Tongue (tissue), 1 donor: ENCODE measurements at regions not wholly inside any gene's neighbourhood (a gene's known extent, or its start where the extent isn't known, plus 50 kb on each side); places are given as distances from the start of the nearest gene placed in this dataset.

ENCODE experiments used
- DNase-seq: peaks from one replicate; pipeline ENCODE4 v3.0.0-alpha.2; 2015

DNA sequence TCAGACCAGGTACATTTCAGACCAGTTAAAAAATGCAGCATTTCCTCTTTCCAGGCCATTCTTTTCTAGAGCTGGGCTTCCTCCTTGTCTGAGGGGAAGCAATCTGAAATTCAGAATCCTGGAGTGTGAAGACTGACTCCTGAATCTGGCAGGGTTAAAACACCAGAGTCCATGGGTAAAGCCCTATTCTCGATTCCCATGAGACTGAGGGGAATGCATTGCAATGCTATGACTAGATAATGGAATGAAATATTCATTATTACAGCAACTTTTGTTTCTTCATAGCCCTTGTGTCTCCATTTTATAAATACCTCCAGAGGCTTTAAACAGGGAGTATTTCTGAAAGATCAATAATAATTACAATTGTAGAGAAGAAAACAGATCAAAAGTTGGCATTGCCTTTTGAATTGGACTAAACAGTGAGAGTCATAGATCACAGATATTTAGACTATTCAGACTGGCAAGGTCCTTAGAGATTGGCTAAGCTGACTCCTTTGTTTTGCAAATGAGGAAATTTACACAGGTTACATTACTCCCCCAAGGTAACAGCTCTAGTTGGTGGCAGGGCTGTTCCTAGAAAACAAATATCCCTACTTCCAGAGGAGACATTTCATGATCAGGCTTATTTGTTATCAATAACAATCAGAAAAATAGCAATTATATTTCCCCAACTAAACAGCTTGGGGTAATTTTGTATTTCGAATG lies 632.6 kb upstream of the KIRREL3 start:
- no peak for DNase-seq

DNA sequence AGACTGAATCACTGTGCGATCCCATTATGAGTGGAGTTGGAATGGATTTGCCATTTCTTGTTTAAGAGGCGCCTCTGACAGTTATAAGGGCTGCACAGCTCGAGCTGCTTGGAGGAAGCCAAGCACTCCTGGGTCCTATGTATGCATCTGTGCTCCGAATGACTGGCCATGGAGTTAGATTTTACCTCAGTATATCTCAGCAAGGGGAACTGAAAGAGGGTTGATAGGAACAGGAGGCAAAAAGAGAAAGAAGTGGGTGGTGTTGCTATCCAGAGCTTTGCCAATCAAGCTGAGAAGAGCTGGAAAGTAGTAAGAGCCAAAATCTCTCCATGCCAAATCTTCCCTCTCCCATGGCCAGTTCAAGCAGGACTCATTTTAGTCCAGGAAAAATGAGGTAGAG lies 632.0 kb upstream of the KIRREL3 start:
- DNase-seq: no peak

DNA sequence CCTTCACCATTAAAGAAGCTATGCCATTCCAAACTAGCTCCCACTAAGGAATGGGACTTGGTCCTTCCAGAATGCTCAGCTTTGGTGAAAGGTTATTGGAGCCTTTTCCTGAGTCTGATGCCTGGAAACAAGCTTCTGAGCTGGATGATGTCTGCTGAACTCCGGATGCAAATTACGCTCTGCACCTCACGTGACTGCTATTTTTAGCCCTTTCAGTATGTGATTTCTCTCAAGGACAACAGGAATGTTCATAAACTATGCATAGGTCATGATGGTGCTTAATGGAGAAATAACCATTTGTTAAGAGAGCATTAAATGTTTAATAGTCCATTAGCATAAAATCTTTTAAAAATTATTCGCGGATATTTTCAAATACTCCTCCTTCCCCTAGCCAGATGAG lies 631.4 kb upstream of the KIRREL3 start:
- DNase-seq: no peak

DNA sequence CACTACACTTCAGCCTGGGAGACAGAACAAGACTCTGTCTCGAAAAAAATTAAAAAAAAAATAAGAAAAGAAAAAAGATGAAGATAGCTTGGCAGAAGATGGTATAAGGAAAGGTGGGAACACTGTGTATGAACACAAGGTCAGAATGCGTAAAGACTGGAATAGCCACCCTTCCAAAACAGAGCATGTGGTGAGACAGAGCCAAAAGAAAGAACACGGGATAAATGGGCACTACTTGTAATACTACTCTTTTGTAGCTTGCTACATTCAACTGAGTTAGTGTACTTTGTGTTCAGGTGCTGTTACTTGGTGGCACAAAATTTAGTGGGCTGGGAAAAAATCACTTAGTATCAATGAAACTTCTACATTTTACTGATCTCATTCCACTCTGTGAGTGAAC lies 628.6 kb upstream of the KIRREL3 start:
- DNase-seq: no peak

DNA sequence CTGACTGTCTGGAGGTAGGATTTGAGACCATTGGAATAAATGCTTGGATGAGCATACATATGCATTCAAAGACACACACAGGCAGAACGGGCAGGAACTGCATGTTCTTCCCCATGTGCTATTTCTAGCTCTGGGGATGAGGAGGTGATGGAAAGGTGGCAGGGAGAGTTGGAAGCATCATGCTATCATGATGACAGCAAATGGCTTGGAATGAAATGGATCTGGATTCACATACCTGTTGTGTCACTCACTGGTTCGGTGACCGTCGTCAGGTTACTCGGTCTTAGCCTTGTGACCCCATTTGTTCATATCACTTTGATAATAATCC lies 627.9 kb upstream of the KIRREL3 start:
- DNase-seq: no peak

DNA sequence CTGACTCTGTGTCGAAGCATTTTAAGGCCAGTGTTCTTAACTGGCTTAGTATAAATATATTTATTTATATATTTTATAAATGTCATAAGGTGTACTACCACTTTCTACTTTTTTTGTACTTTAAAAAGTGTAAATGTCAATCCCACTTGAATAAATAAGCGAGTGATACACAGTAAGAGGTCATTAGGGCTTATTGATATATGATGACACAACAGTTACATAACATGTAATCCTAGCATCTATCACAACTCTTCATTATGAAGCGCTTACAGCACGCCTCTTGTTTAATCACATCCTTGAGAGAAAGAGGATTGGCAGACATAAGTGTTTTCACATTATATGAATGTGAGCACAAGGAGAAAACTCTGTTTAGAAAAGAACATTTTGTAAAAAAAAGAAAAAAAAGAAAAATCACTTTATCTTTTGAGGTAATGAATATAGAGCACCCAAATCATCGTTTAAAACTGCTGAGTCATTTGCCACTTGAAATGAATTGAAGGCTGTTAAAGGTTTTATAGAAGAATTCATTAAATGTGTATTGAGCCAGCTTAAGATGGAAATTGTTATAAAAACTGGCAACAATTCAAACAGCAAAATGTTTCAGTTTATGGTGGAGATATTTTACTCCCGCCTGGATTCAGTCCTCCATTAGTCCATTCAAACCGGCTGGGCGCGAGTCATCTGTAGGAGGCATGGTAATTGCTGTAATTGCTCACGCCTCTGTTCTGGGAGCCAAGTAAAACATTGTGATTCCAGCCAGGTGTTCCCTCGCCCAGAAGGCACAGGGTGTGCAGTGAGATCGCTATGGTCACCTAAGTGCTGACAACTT lies 627.3 kb upstream of the KIRREL3 start:
- peak; percentile 51 for DNase-seq

DNA sequence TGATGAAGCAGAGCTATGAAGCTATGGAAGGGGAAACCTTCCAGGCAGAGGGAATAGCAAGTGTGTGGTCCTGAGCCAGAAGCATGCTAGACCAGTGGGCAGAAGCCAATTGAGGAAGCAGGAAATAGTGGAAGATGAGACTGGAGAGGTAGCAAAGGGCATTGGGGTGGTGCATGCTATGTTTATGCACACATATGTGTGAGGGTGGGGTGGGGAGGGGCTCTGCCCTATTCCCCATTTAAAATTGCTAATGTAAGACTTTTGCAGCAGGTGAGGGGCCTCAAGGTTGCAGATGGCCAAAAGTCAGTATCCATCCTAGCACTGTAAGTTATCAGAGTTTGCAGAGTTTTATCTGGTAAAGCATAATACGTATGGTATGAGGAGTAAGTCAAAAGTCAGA lies 626.6 kb upstream of the KIRREL3 start:
- no peak for DNase-seq

DNA sequence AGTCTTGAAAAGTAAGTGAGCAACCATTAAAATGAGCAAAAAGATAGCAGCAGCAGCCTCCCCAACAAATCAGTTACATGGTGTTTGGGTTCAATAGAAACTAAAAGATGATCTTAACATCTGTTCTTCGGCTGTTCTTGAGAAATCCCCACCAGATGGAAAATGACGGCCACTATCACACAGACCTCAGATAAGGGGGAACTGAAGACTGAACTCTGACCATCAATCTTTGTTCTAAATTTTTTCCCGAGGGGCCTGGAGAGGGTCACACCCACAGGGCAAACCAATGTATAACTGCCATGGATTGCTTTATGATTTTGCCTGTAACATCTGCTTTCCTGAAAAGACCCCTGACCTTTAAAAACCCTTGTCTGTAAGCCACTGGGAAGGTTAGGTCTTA lies 624.8 kb upstream of the KIRREL3 start:
- no peak for DNase-seq

DNA sequence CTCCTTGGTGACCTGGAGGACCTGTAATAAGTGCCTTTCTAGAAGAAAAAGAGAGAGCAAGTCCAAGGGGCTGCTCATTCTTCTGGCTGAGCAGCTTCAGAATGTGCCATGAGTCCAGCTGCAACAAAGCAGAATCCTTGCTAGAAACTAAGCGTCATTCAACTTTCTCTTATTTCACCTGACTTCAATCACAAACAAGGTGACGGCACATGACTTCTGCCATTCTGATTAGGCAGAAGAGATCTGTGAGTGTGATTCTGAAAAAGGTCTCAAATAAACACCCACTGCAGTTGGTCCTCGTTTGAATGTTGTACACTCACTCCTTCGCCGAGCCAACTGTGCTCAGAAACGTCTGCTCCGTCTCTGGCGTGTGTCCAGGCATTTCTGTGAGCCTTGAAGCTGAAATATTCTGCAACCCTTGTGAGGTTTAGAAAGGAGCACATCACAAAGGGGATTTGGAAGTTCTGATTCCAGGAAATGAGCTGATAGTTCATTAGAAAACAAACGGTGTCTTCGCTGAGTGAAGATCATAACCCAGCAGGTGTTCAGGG lies 623.8 kb upstream of the KIRREL3 start:
- peak; percentile 77 for DNase-seq

DNA sequence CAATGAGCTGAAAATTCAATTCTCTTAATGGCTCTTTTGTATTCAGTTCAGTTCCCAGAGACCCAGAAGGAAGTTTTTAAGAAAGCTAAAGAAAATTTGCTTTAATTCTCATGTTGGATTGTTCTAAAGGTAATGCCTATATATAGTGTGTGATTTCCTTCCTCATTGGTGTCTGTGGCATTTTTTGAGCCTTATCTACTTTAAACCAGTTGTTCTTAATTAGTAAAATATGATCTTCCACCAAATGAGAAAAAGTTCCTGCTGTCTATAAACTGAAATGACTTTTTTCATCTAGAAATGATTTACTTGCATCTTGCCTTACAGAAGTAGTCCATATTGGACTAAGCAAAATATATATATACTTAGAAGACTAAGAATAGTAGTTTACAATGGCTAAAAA lies 622.1 kb upstream of the KIRREL3 start:
- DNase-seq: no peak

DNA sequence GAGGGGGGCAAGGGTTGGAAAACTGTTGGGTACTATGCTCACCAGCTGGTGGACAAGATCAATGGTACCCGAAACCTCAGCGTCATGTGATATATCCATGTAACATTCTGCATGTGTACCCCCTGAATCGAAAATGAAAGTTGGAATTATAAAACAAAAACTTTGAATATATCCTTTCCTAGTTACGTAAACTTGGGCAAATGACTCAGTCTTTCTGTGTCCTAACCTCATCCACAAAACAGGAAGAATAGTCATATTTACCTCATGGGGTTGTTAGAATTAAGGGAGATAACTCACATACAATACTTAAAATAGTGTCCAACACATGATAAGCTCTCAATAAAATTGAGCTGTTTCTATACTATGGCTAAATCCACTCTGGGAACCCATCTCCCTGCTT lies 620.1 kb upstream of the KIRREL3 start:
- DNase-seq: no peak

DNA sequence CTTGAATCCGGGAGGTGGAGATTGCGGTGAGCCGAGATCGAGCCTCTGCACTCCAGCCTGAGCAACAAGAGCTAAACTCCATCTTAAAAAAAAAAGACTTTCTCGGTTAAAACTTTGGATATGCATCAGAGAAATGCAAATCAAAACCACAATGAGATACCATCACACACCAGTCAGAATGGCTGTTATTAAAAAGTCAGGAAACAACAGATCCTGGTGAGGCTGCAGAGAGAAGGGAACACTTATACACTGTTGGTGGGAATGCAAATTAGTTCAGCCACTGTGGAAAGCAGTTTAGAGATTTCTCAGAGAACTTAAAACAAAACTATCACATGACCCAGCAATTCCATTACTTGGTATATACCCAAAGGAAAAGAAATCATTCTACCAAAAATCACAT lies 619.4 kb upstream of the KIRREL3 start:
- DNase-seq: no peak

DNA sequence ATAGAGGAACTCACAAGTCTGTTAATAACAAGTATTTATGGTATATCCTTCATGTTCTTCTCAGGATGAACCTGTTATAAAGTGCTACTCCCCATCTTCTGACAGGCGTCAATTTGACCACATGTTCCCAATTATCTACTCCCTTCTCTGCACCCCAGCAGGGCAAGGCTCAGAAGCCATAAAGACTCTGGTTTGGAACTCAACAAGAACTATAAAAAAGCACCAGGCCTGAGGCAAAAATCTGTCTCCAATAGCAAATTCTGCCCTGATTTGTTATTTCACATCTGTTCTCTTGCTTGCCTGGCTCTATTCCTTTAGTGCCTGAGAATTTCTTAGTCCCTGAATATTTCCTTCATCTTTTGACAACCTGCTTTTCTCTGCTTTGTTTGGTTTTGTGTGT lies 618.2 kb upstream of the KIRREL3 start:
- no peak for DNase-seq

DNA sequence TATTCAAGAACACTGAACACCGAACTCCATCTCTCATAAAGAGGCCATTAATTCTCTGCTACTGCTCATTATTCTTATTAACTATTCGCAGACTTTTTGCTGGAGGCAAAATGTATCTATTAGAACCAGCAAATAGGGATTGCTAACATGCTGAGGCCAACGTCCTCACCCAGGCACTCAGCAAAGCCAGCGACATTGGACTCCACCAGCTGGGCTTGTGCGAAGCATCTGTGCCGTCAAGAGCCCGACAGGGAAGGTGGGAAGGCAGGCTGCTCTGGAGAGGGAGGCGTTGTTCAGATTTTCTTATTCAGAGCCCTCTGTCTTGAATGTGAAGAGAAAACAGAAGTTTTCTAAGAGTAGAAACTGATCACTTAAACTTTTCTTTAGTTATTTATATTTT lies 615.6 kb upstream of the KIRREL3 start:
- no peak for DNase-seq

DNA sequence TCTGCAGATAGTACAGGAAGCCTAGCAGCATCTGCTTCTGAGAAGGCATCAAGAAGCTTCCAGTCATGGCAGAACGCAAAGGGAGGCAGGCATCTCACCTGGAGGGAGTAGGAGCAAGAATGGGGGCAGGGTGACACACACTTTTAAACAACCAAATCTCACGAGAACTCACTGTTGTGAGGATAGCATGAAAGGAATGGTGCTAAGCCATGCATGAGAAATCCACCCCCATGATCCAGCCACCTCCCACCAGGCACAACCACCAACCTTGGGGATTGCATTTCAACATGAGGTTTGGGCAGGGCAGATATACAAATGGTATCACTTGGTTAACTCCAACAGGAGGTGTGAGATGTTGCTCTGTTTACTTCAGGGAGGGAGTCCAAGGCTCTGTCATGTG lies 612.0 kb upstream of the KIRREL3 start:
- no peak for DNase-seq

DNA sequence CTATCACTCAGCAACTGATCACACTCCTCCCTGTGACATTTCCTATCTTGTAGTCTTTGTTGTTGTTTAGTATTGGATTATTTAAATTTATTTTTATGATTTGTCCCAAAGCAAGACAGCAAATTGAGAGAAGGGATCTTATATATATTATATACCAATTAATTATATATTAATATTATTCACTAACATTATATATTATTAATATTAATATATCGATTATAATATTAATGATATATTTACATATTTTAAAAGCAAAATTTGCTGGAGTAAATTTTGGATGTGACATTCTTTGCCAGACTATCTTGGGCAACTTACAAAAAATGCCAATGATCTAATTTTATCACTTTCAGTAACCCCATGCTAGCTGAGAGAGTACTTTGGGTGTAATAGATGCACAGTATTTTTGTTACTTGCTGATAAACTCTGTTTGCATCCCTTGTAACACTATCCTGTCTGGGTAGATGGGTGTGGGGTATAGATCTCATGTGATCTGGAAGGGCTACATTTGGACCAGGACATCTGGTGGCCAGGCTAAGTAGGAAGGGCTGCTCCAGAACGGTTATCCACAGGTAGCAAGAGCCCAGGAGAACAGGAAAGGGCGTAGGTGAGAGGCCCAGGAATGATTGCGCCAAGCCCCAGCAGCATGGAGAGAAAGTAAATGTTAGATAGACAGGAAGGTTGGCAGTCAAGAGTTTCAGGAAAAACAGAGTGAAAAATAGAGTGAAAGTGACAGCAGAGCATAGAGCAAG lies 608.6 kb upstream of the KIRREL3 start:
- no peak for DNase-seq

DNA sequence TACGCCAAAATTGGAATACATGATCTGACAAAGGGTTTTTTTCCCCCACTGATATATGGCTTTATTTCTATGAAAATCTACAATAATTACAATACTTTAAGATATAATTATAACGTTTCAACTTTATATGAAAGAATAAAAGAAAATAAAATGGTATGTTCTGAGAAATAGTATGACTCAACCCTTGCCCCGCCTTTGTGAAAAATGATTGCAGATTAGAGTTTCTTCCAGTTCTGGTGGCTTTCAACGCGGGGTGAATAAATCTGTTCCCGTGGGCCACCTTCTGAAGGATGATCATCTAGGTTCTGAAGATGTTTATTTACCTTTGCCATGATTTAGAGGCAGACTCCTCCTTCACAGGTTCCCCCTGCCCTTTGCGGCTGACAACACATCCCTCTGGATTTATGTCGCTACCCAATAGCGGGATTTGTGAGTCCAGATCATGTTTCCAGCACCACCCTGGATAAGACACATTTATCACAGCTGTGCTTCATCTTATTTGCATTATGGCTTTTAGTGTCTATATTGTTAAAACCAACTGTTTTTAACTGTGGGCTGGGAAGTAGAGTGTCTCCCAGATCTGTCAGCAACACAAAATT lies 607.0 kb upstream of the KIRREL3 start:
- no peak for DNase-seq

DNA sequence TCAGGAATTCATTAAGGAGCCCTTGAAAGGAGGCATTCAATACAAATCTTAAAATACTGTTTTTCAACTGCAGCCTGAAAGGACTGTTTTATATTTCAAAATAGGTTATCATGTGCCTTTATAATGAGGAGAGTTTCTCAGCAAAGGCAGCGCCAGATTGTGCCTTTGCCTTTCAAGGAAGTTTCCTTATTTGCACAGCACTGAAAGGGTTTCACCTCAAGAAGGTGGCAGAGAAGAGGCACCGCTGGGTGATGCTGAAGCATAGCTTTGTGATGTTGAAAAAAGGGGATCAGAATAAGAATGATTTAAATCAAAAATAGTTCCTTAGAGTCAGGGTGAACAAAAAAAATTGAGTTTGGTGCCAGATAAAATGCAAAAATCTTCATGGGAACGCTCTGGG lies 601.0 kb upstream of the KIRREL3 start:
- DNase-seq: no peak

DNA sequence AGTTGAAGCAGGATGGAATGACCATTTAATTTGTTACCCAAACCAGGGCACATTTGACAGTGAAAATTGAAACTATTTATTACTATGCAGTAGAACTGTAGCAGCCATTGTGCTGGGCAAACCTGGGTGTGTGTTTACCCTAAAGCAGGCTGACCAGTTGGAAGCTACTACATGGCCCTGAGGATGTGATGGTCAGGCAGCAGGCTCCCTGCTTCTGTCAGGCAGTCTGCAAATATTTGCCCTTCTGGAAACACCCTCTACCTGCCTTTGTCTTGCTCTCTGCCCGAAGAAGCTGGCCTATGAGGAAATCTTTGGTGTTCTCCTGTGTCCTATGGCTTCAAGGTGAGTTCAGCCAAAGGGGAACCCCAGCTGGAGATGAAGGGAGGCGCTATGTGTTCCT lies 600.1 kb upstream of the KIRREL3 start:
- DNase-seq: no peak

DNA sequence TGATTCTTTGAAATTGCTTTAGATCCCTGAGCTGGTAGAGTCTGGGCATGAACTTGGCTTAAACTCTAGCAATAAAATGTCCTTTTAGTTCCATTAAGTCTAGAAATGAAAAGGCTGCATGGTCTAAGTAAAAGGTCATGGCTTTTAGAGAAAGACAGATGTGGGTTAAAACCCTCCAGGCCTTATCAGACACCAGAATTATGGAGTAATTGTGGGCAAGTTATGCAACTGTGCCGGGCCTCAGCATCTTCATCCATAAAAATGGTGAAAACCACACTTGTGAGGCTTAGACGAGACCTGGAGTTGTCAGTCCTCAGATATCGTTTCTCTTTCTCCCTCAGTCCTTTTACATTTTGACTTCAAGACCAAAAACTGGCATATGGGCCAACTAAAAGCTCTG lies 597.9 kb upstream of the KIRREL3 start:
- no peak for DNase-seq

DNA sequence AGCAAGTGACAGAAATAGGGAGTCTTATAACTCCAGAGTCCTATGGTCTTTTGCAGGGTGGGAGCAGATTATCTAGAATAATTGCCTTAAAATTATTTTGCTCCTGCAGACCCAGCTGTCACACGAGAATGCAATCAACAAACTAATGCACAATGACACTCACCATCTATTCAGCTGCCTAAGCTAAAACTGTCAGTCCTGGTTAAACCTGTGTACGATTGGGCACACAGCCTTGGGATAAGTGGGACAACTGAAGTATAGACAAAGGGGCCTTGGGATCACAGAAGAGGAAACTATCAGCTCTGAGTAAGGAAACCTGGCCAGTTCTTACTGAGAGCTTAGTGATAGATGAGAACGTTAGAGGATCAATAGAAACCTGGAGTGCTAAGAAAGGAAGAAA lies 595.9 kb upstream of the KIRREL3 start:
- DNase-seq: no peak

DNA sequence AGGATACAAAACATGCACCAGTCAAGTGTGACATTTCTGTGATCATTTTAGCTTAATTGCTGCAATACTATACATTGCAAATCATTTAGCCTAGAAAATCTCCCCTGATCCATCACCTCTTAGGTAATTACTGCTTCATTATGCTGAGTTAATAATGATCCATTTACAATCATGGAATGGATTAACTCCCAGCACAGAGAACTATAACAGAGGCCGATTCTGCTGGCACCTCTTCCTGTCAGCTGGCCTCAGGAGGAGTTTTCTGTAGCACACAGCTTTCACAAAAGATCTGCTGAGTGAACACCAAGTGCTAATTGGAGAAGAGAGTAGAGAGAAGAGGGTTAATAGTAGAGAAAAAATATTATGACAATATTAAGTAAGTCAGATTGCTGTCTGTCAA lies 591.8 kb upstream of the KIRREL3 start:
- no peak for DNase-seq

DNA sequence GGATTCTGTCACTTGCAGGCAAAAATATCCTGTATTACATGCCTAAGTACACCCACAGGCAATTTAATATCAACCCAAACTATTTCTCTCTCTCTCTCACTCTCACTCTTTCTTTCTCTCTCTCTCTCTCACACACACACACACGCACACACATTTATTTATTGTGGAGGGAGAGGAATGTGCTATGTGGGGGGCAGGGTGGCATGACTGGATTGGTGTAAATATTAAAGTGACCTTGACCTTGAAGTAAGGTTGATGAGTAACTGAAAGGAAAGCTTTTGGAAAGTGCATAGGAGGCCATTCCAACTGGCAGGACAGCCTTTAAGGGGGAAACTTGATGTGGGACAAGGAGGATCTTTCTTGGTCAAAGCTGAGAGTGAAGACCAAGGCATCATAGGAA lies 589.7 kb upstream of the KIRREL3 start:
- DNase-seq: no peak
